ENCODE measurements at regions not wholly inside any gene's neighbourhood (a gene's known extent, or its start where the extent isn't known, plus 50 kb on each side); places are given as distances from the start of the nearest gene placed in this dataset.
"Not testable (repeated sequence)": the region's sequence is repeated elsewhere in the genome, so short reads cannot be mapped to it uniquely, and the experiment has no call there.

DNA sequence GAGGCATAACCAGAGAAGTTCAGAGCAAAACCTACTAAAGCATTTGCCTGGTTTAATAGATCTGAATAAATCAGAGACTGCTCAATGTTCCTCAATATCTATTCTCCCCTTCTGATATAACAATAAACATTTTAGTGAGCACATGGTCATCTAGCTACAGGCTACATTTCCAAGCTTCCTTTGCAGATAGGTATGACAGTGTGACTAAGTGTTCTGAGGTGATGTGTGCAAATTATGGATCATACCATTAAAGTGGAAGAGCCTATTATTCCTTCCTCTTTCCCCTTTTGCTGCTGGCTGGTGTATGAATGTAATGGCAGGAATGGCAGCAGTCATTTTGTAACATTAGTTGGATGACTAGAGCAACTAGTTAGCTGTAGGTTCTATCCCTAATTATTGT, 285.8 kb upstream of the RASA1 start:
- DNase-seq: no peak

GRCh38 chr5:86983208-86983607, 284.5 kb upstream of the RASA1 start:
- DNase-seq: no peak

DNA sequence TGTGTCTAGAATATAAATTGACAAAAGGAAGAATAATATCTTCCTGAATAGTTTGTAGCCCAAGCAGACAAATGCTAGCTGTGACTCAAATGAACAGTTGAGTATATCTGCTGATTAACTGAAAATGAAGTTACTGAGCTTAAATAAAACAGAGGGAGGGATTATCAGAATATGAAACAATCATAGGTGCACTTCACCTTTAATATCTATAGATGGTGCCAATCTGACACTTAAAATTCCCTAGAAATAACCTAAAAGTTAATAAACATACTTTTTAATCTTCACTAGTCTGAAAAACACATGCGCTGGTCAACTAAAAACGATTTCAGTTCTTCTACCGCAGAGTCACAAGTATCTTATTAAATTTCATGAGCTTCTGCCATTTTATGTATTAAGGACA, 280.8 kb upstream of the RASA1 start:
- DNase-seq: no peak

DNA sequence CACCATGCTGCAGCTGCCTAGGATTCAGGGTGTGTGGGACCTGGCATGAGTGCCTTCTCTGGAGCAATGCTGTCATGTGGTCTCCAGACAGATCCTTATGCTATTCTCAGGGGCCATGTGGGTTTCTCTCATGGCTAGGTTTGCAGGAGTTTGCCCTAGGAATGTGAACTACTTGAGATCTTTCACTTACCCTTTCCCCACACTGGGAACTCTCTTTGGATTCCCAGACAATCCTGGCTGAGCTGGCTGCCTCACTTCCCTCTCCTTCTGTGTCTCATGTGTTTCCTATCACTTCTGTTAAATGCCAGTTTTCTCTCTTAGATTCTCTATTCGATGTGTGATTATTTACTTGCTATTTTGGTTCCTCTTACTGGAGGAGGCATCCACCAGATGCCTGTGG, 270.2 kb upstream of the RASA1 start:
- DNase-seq: no peak

DNA sequence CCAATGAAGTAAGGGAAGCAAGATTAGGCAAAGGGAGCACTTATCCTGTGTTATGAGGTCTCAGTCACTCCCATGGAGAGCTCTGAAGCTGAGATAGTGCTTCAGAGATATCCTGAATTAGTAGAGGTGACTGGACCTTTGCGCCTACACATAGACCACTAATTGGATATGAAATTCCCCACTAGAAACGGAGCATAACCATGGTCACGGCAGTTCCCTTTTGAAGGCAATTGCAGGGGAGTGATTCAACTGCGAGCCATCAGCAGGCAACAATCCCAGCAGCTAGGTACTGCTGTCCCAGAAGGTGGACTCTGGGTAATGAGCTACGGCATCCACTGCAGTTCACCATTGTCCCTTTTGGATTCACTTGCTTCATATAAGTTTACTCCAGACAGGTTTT, 267.7 kb upstream of the RASA1 start:
- no peak for DNase-seq

DNA sequence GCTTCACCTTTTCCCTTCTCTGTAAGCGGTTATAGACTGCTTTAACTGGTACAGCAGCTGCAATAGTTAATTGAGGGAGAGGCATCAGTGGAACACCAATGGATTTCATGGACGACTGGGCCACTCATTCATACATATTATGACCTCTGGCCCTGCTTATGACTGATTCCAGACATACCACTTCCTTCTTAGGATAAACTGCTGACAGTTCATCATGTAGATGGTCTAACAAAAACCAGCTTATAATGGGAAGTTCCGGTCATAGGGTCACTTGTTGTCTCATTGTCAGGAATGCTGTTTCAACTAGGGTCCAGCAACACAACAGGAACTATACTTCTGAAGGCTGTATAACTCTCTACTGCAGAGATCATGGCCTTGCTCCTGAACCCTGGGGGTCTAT, 265.2 kb upstream of the RASA1 start:
- DNase-seq: no peak

DNA sequence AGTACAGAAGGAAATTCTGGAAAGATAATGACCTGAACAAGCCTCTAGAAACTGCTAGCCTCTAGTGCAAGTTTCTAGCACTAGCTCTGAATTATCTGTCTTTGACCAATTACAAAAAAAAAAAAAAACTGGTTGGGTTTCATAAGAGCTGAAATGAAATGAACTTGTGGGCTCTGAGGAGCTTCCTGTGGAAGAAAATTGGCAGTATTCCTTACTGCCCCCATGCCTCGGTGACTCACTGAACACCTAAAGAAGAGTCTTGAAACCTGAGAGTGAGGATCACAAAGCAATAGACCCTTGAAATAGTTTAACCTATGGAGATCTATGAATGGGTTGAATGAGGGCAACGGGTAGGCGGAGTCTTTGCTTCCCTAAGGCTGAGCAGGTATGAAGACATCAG, 263.6 kb upstream of the RASA1 start:
- no peak for DNase-seq

- no peak for DNase-seq
These were observed 259.9 kb upstream of the RASA1 start for GRCh38 chr5:87007737-87008136.

- no peak for DNase-seq
These were observed 258.7 kb upstream of the RASA1 start for GRCh38 chr5:87008751-87009560.

DNA sequence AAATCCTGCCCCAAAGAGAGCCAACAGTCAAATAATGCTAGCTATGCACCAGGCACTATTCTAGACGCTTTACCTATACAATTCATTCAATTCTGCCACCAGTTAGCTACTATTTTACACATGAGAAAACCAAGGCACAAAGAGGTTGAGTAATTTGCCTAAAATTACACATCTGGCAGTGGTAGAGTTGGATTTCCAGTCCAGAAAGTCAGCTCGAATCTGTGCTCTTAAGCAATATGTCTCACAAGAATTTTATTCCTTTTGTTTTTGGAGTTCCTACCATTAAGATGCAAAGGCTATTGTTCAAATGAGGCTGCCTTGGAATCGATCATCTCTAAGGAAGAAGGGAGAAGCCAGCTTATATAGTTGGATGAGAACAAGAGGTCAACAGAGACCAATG, 256.9 kb upstream of the RASA1 start:
- no peak for DNase-seq

DNA sequence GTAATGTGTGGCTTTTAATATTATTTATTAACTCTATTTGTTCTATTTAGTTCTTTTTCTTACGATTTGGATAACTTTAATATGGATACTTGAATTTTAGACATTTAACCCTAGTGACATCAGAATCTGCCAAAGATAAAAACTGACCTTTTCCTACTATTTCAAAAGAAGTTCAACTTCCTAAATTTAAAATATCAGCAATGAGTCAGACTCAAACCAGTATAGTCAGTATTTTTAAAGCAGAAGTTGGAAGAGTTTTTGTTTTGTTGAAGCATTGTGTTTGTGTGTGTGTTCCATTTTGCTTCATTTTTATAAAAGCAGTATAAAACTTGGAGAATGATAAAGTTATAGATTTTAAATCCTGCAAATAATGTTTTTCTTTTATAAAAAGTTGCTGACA, 251.8 kb upstream of the RASA1 start:
- DNase-seq: no peak

DNA sequence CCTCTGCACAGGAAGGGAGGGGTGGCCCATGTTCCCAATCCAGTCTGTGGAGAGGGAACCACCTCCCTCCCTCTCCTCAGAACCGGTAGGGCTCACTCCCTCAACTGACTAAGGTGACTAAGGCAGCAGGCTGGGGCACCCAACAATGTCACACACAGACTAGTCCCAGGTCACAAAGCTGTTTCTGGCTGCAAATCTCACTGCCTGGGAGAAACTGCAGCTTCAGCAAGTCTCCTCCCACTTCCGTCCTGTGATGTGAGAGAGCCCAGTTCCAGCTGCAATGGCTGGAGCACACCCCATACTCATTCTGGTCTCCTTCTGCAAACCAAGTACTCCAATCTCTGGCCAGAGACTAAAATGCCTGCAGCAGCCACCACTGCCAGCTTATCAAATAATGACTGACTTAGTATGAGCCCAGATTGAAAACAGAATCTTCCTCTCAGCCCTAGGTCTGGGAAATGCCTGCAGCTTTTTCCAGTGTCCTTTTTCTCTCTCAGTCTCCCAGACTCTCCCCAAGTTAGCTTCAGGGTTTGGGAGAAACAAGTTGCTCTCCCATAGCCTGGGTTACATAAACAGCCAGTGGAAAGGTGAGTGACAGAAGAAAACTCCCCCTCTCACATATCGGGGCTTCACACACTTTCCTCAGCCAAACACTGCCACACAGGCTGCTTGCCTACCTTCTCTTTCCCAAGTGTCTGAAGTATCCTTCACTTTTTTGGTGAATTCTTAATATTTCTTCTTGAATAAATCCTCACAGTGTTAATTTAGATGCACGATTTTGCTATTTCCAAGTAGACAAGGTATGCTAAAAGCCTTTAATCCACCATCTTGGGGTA, 247.4 kb upstream of the RASA1 start:
- no peak for DNase-seq

- no peak for DNase-seq
These were observed 245.3 kb upstream of the RASA1 start for GRCh38 chr5:87022415-87022814.

DNA sequence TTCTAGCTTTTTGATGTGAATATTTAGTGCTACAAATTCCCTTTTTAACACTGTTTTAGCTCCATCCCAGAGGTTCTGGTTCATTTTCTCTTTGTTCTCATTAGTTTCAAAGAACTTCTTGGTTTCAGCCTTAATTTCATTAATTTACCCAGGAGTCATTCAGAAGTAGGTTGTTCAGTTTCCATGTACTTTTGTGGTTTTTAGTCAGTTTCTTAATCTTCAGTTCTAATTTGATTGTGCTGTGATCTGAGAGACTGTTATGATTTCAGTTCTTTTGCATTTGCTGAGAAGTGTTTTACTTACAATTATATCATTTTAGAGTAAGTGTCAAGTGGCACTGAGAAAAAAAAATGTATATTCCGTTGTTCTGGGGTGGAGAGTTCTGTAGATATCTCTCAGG, 240.1 kb upstream of the RASA1 start:
- DNase-seq: no peak

GRCh38 chr5:87029951-87030350, 237.7 kb upstream of the RASA1 start:
- no peak for DNase-seq

- no peak for DNase-seq
These were observed 237.0 kb upstream of the RASA1 start for GRCh38 chr5:87030699-87031098.

DNA sequence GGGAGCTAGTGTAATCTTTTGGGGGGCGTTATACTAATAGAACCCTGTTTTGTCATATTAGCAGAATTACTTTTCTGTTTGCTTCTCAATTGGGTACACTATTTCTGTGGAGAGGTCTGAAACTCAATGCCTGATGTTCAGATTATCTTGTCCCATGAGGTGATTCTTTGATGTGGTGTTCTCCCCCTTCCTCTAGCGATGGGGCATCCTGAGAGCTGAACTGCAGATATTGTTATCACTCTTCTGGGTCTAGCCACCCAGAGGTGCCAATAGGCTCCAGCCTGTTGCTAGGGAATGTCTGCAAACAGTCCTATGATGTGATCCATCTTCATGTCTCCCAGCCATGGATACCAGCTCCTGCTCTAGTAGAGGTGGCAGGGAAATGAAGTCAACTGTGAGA, 233.1 kb upstream of the RASA1 start:
- DNase-seq: no peak

DNA sequence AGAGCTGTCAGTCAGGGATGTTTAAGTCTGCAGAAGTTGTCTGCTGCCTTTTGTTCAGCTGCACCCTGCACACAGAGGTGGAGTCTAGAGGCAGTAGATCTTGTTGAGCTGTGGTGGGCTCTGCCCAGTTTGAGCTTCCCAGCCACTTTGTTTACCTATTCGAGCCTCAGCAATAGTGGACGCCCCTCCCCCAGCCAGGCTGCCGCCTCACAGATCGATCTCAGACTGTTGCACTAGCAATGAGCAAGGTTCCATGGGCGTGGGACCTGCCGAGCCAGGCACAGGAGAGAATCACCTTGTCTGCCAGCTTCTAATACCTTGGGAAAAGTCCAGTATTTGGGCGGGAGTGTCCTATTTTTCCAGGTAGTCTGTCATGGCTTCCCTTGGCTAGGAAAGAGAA, 225.1 kb upstream of the RASA1 start:
- DNase-seq: no peak

- DNase-seq: no peak
These were observed 219.5 kb upstream of the RASA1 start for GRCh38 chr5:87048156-87048555.

- DNase-seq: not testable (repeated sequence)
These were observed 218.7 kb upstream of the RASA1 start for GRCh38 chr5:87049012-87049411.

DNA sequence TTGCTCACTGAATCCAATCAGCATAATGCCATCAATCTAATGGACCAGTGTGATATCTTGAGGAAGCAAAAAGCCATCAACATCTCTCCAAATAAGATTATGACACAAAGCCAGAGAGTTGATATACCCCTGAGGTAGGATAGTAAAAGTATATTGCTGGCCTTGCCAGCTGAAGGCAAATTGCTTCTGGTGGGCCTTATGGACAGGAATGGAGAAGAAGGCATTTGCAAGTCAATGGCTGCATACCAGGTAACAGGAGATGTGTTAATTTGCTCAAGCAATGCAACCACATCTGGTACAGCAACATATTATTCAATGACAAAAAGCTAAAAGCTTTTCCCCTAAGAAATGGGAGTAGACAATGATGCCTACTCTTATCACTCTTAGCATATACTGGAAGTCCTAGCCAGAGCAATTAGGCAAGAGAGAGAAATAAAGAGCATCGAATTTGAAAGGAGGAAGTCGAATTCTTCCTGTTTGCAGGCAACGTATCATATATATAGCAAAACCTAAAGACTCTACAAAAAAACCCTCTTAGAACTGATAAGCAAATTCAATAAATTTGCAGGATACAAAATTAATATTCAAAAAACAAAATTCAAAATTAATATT, 216.1 kb upstream of the RASA1 start:
- no peak for DNase-seq

DNA sequence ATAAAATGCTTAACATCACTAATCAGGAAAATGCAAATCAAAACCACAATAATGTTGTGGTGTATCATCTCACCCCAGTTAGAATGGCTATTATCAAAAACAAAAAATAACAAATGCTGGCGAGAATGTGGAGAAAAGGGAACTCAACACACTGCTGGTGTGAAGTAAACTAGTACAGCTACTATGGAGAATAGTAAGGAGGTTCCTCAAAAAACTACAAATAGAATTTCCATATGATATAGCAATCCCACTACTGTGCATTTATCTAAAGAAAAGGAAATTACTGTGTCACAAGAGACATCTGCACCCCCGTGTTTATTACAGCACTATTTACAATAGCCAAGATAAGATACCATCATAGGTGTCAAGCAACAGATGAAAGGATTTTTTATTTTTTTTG, 214.5 kb upstream of the RASA1 start:
- no peak for DNase-seq

- DNase-seq: no peak
These were observed 212.9 kb upstream of the RASA1 start for GRCh38 chr5:87054821-87055220.

- DNase-seq: no peak
These were observed 206.6 kb upstream of the RASA1 start for GRCh38 chr5:87061046-87061445.

Measured in SHP77 treated with DMSO at 0.1 percent for 48 hours (cell line).